ENCODE measurements at regions not wholly inside any gene's neighbourhood (a gene's known extent, or its start where the extent isn't known, plus 50 kb on each side); places are given as distances from the start of the nearest gene placed in this dataset.

DNA sequence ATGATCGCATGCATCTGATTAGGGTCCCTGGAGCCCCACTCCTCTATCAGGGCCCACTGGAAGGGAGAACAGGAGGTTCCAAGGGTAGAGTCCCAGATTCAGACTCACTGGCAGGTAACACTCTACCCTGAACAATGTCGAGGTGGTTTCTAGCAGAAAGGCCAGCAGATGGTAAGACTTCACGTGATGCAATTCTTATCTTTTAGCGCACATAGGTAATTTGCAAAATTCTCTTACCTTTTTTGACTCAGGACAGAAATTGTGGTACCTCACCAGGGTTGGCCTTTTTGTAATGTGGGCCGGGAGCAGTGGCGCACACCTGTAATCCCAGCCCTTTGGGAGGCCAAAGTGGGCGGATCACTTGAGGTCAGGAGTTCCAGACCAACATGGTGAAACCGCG is 228.1 kb upstream of the JARID2 start:
- no peak for TF ChIP-seq EP300 (IDR thresholded peaks at IDR 0.05)
- no peak for TF ChIP-seq POLR2AphosphoS5 (IDR thresholded peaks at IDR 0.05)
- TF ChIP-seq, protein P1, sequence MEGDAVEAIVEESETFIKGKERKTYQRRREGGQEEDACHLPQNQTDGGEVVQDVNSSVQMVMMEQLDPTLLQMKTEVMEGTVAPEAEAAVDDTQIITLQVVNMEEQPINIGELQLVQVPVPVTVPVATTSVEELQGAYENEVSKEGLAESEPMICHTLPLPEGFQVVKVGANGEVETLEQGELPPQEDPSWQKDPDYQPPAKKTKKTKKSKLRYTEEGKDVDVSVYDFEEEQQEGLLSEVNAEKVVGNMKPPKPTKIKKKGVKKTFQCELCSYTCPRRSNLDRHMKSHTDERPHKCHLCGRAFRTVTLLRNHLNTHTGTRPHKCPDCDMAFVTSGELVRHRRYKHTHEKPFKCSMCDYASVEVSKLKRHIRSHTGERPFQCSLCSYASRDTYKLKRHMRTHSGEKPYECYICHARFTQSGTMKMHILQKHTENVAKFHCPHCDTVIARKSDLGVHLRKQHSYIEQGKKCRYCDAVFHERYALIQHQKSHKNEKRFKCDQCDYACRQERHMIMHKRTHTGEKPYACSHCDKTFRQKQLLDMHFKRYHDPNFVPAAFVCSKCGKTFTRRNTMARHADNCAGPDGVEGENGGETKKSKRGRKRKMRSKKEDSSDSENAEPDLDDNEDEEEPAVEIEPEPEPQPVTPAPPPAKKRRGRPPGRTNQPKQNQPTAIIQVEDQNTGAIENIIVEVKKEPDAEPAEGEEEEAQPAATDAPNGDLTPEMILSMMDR (IDR thresholded peaks at IDR 0.05): no peak
